ENCODE measurements at regions not wholly inside any gene's neighbourhood (a gene's known extent, or its start where the extent isn't known, plus 50 kb on each side); places are given as distances from the start of the nearest gene placed in this dataset.

DNA sequence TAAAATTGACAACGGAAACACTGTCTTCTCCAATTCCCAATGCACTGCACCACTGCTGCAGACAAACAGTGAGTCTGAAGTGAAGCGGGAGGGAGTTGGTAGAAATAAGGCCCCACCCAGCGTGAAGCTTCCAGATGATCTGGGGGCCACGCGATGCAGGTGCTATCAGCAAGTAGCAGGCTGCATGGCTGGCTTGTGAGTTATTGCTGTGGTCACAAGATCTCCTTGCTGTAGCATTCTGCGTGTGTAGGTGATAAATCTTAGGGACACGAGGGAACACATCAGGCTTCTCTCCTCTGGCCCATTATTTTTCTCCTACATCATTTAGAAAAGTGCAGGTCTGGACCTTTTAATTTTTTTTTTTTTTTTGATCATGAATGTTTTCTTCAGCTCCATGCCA is 407.6 kb downstream of the TMEM114 start:
- TF ChIP-seq POLR2AphosphoS5 (IDR thresholded peaks at IDR 0.05): no peak
- TF ChIP-seq, protein P1, sequence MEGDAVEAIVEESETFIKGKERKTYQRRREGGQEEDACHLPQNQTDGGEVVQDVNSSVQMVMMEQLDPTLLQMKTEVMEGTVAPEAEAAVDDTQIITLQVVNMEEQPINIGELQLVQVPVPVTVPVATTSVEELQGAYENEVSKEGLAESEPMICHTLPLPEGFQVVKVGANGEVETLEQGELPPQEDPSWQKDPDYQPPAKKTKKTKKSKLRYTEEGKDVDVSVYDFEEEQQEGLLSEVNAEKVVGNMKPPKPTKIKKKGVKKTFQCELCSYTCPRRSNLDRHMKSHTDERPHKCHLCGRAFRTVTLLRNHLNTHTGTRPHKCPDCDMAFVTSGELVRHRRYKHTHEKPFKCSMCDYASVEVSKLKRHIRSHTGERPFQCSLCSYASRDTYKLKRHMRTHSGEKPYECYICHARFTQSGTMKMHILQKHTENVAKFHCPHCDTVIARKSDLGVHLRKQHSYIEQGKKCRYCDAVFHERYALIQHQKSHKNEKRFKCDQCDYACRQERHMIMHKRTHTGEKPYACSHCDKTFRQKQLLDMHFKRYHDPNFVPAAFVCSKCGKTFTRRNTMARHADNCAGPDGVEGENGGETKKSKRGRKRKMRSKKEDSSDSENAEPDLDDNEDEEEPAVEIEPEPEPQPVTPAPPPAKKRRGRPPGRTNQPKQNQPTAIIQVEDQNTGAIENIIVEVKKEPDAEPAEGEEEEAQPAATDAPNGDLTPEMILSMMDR (IDR thresholded peaks at IDR 0.05): no peak

Measured in esophagus muscularis mucosa (tissue), 3 donors.